ENCODE measurements at regions not wholly inside any gene's neighbourhood (a gene's known extent, or its start where the extent isn't known, plus 50 kb on each side); places are given as distances from the start of the nearest gene placed in this dataset.

GRCh38 chr13:22311734-22312404 is 641.0 kb downstream of the FGF9 start:
- TF ChIP-seq CTCF (conservative IDR thresholded peaks at IDR 0.05; ENCODE audit: low read depth in 2 of 2) (no peak), NANOG (IDR thresholded peaks at IDR 0.05; ENCODE audit: borderline replicate concordance) (no peak), ETS1 (IDR thresholded peaks at IDR 0.05) (no peak), EZH2 (IDR thresholded peaks at IDR 0.05; ENCODE audit: low read depth, unreplicated experiment) (no peak), POLR2AphosphoS5 (IDR thresholded peaks at IDR 0.05; ENCODE audit: low read depth) (no peak), CREB1 (CRISPR knock-in tag; IDR thresholded peaks at IDR 0.05; ENCODE audit: low read depth) (no peak), ZNF331 (CRISPR knock-in tag; IDR thresholded peaks at IDR 0.05; ENCODE audit: low read depth) (no peak)

Data from GM23338 (cell line).